Natural killer cell (primary cell): ENCODE measurements at regions not wholly inside any gene's neighbourhood (a gene's known extent, or its start where the extent isn't known, plus 50 kb on each side); places are given as distances from the start of the nearest gene placed in this dataset.

Experiments used
- ATAC-seq, 3 donors: fragments of 150-1000 bp in 2 of 3; fragments of 200-7000 bp in 1 of 3; cut with Tn5 transposase; 1 replicate in 1 of 3; 2 replicates in 2 of 3; pipeline ENCODE4 v1.10.0; 2021; ENCODE audit warnings: mild to moderate bottlenecking in 2 of 3, moderate library complexity in 2 of 3
- DNase-seq, 2 donors: peaks; one replicate each; pipeline versions ENCODE4 v3.0.0 to v3.0.0-alpha.2; 2013 to 2021; ENCODE audit warnings: mixed read lengths in 1 of 2
- H3K27ac ChIP-seq: one replicate; pipeline ENCODE4 v1.5.1; 2013; ENCODE audit warnings: mild to moderate bottlenecking, low read length
- H3K27me3 ChIP-seq: one replicate; pipeline ENCODE4 v1.6.1; 2013; ENCODE audit warnings: low read length; ENCODE audit not compliant: control insufficient read depth, insufficient read depth
- H3K36me3 ChIP-seq: one replicate; pipeline ENCODE4 v1.6.1; 2013; ENCODE audit warnings: low read length; ENCODE audit not compliant: control insufficient read depth, insufficient read depth
- H3K4me1 ChIP-seq: one replicate; pipeline ENCODE4 v1.6.1; 2013; ENCODE audit warnings: low read length; ENCODE audit not compliant: control insufficient read depth, insufficient read depth
- H3K4me3 ChIP-seq: one replicate; pipeline ENCODE4 v1.5.1; 2013; ENCODE audit warnings: low read length
- H3K9me3 ChIP-seq: one replicate; pipeline ENCODE4 v1.6.1; 2013; ENCODE audit warnings: low read length; ENCODE audit not compliant: control insufficient read depth, insufficient read depth
- H3K27ac Mint-ChIP-seq, 2 donors: one replicate each; pipeline ENCODE4 v1.8.0; 2022; ENCODE audit warnings: mild to moderate bottlenecking in 2 of 2, mixed read lengths in 2 of 2, moderate library complexity in 1 of 2
- H3K27me3 Mint-ChIP-seq, 2 donors: one replicate each; pipeline ENCODE4 v1.8.0; 2022; ENCODE audit warnings: low read depth in 2 of 2, mixed read lengths in 2 of 2
- H3K36me3 Mint-ChIP-seq: one replicate; pipeline ENCODE4 v1.8.0; 2022; ENCODE audit warnings: mixed read lengths
- H3K4me1 Mint-ChIP-seq, 2 donors: one replicate each; pipeline ENCODE4 v1.8.0; 2022; ENCODE audit warnings: mixed read lengths in 2 of 2
- H3K4me3 Mint-ChIP-seq: one replicate; pipeline ENCODE4 v1.8.0; 2022; ENCODE audit warnings: mild to moderate bottlenecking, moderate library complexity, mixed read lengths
- H3K9me3 Mint-ChIP-seq, 2 donors: one replicate each; pipeline ENCODE4 v1.8.0; 2022; ENCODE audit warnings: mixed read lengths in 2 of 2
- CTCF ChIP-seq: fragments of 200-600 bp; IDR thresholded peaks from one replicate; pipeline ENCODE4 v1.8.0; 2022; ENCODE audit warnings: antibody characterized with exemption
- WGBS: methylation state at CpG from one replicate; pipeline ENCODE4 v1.1.7; 2013; ENCODE audit warnings: missing lambda C conversion rate; ENCODE audit not compliant: insufficient coverage; 5-methylcytosine and 5-hydroxymethylcytosine counted together
- intact Hi-C: fragments of 100-400 bp; cut with micrococcal nuclease; formaldehyde crosslinking; loops from one replicate; pipeline ENCODE4 v1.14.2; 2022

GRCh38 chr12:89253488-89253887 is 98.8 kb downstream of the DUSP6 start:
- no peak overlapping the region for H3K4me3 Mint-ChIP-seq
- Histone ChIP-seq H3K27me3 (no peaks in the 10 kb centered on the region), H3K4me3 (no peak overlapping the region), H3K4me1 (no peaks in the 10 kb centered on the region), H3K27ac (no peak overlapping the region), H3K9me3 (no peaks in the 10 kb centered on the region), H3K36me3 (no peaks in the 10 kb centered on the region)
- peaks cover 0 to 3% of the 10 kb centered on the region in 2 donors for H3K9me3 Mint-ChIP-seq
- no peak for DNase-seq
- H3K4me1 Mint-ChIP-seq: peaks cover 40 to 58% of the 10 kb centered on the region in 2 donors
- peaks cover 6% of the 10 kb centered on the region for H3K36me3 Mint-ChIP-seq
- no peak overlapping the region for H3K27ac Mint-ChIP-seq
- no peak for TF ChIP-seq CTCF
- intact Hi-C loops: loop anchor here (2.0 kb wide), 1 partner anchor 93 kb away; no protein-coding TSS in a partner anchor
- WGBS: 100% methylated on average over 1 of the region's 1 CpG
- peaks cover 0 to 3% of the 10 kb centered on the region in 2 donors for H3K27me3 Mint-ChIP-seq
- no peak for ATAC-seq

GRCh38 chr12:89252284-89252683 is 100.0 kb downstream of the DUSP6 start:
- Mint-ChIP-seq H3K9me3 (no peaks in the 10 kb centered on the region), H3K4me1 (peaks cover 36 to 49% of the 10 kb centered on the region in 2 donors), H3K27ac (peak overlapping the region; percentile 77 to 86), H3K36me3 (peaks cover 6% of the 10 kb centered on the region), H3K27me3 (peaks cover 0 to 3% of the 10 kb centered on the region in 2 donors), H3K4me3 (peak overlapping the region; percentile 53)
- intact Hi-C loops: loop anchor here (1.0 to 2.0 kb wide), 2 partner anchors 28 to 95 kb away; no protein-coding TSS in a partner anchor
- 79% methylated on average over 4 of the region's 4 CpGs for WGBS
- DNase-seq (peak in 1 of 2 donors; percentile 38), ATAC-seq (peak; percentile 71 to 88 (median 79))
- H3K27ac ChIP-seq: no peak overlapping the region
- H3K27me3 ChIP-seq: no peaks in the 10 kb centered on the region
- H3K36me3 ChIP-seq: no peaks in the 10 kb centered on the region
- H3K4me1 ChIP-seq: no peaks in the 10 kb centered on the region
- H3K9me3 ChIP-seq: no peaks in the 10 kb centered on the region
- TF ChIP-seq CTCF: no peak
- no peak overlapping the region for H3K4me3 ChIP-seq

- no peak overlapping the region for H3K27ac ChIP-seq
- intact Hi-C loops: loop anchor here (1.0 to 2.0 kb wide), 2 partner anchors 29 to 95 kb away; no protein-coding TSS in a partner anchor
- Mint-ChIP-seq H3K4me3 (no peak overlapping the region), H3K4me1 (peaks cover 33 to 45% of the 10 kb centered on the region in 2 donors), H3K27me3 (peaks cover 0 to 3% of the 10 kb centered on the region in 2 donors), H3K27ac (peak overlapping the region; percentile 77 to 86), H3K9me3 (no peaks in the 10 kb centered on the region), H3K36me3 (peaks cover 6% of the 10 kb centered on the region)
- H3K36me3 ChIP-seq: no peaks in the 10 kb centered on the region
- H3K9me3 ChIP-seq: no peaks in the 10 kb centered on the region
- H3K27me3 ChIP-seq: no peaks in the 10 kb centered on the region
- WGBS: 64% methylated on average over 3 of the region's 6 CpGs
- no peak for DNase-seq
- peak in 2 of 3 donors; percentile 4 to 40 for ATAC-seq
- no peak overlapping the region for H3K4me3 ChIP-seq
- no peak for TF ChIP-seq CTCF
- H3K4me1 ChIP-seq: no peaks in the 10 kb centered on the region
Observed at GRCh38 chr12:89251342-89252271, 100.7 kb downstream of the DUSP6 start.
